ENCODE measurements at regions not wholly inside any gene's neighbourhood (a gene's known extent, or its start where the extent isn't known, plus 50 kb on each side); places are given as distances from the start of the nearest gene placed in this dataset.

- H3K4me3 ChIP-seq (ENCODE audit: control insufficient read depth, low read depth, low read length): no peak overlapping the region
- TF ChIP-seq, protein P1, sequence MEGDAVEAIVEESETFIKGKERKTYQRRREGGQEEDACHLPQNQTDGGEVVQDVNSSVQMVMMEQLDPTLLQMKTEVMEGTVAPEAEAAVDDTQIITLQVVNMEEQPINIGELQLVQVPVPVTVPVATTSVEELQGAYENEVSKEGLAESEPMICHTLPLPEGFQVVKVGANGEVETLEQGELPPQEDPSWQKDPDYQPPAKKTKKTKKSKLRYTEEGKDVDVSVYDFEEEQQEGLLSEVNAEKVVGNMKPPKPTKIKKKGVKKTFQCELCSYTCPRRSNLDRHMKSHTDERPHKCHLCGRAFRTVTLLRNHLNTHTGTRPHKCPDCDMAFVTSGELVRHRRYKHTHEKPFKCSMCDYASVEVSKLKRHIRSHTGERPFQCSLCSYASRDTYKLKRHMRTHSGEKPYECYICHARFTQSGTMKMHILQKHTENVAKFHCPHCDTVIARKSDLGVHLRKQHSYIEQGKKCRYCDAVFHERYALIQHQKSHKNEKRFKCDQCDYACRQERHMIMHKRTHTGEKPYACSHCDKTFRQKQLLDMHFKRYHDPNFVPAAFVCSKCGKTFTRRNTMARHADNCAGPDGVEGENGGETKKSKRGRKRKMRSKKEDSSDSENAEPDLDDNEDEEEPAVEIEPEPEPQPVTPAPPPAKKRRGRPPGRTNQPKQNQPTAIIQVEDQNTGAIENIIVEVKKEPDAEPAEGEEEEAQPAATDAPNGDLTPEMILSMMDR (IDR thresholded peaks at IDR 0.05; ENCODE audit: control insufficient read depth, insufficient read depth, low read depth, low read length, missing control alignments): no peak
- DNase-seq (ENCODE audit: low read depth): no peak
Observed at GRCh38 chr20:61146023-61146422, 106.0 kb upstream of the CDH4 start.

- no peak for DNase-seq (ENCODE audit: low read depth)
- H3K4me3 ChIP-seq (ENCODE audit: control insufficient read depth, low read depth, low read length): no peak overlapping the region
- TF ChIP-seq, protein P1 (IDR thresholded peaks at IDR 0.05; ENCODE audit: control insufficient read depth, insufficient read depth, low read depth, low read length, missing control alignments): no peak
Observed at GRCh38 chr20:61149636-61150035, 102.4 kb upstream of the CDH4 start.

GRCh38 chr20:61157301-61157700, 94.8 kb upstream of the CDH4 start:
- TF ChIP-seq, protein P1 (IDR thresholded peaks at IDR 0.05; ENCODE audit: control insufficient read depth, insufficient read depth, low read depth, low read length, missing control alignments): no peak
- no peak overlapping the region for H3K4me3 ChIP-seq (ENCODE audit: control insufficient read depth, low read depth, low read length)
- DNase-seq (ENCODE audit: low read depth): no peak

DNA sequence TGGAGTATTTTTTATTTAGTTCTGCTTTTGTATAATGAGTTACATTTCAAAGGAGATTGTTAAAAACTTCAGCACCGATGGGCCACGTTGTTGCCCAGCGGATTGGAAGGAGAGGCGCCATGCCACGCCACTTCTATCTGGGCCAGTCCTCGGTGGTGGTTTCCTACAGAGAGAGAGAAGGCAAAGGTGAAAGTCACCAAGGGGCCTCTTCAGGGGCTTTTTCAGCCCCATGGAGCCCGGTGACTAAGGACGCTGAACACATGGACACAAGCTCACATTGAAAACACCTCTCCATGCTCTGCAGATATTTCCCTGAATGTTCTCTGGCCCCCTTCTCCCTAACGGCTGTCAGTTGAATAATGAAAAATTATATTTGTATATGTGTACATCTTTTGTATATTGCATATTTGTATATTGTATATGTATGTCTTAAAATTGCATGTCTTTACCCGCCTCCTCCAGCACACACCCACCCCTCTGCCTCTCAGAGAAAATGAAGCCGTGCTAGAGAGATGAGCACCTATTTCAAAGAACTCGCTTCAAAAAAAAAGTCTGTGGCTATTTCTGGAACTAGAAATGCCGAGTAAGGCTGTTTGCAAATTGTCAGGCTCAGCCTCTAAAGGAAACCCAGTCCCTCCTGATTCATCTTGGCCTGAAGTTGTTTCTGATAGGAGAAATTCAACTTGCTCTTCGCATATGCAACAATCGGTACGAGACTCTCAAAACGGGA, 91.9 kb upstream of the CDH4 start:
- H3K4me3 ChIP-seq (ENCODE audit: control insufficient read depth, low read depth, low read length): no peak overlapping the region
- TF ChIP-seq, protein P1 (IDR thresholded peaks at IDR 0.05; ENCODE audit: control insufficient read depth, insufficient read depth, low read depth, low read length, missing control alignments): no peak
- no peak for DNase-seq (ENCODE audit: low read depth)

- no peak overlapping the region for H3K4me3 ChIP-seq (ENCODE audit: control insufficient read depth, low read depth, low read length)
- DNase-seq (ENCODE audit: low read depth): no peak
Observed at GRCh38 chr20:61161726-61162390, 90.2 kb upstream of the CDH4 start.

GRCh38 chr20:61162451-61162850, 89.6 kb upstream of the CDH4 start:
- H3K4me3 ChIP-seq (ENCODE audit: control insufficient read depth, low read depth, low read length): no peak overlapping the region
- TF ChIP-seq, protein P1 (IDR thresholded peaks at IDR 0.05; ENCODE audit: control insufficient read depth, insufficient read depth, low read depth, low read length, missing control alignments): no peak
- no peak for DNase-seq (ENCODE audit: low read depth)

More at GRCh38 chr20:61161726-61162390, 90.2 kb upstream of the CDH4 start:
- TF ChIP-seq, protein P1 (IDR thresholded peaks at IDR 0.05; ENCODE audit: control insufficient read depth, insufficient read depth, low read depth, low read length, missing control alignments): no peak
